ENCODE measurements at regions not wholly inside any gene's neighbourhood (a gene's known extent, or its start where the extent isn't known, plus 50 kb on each side); places are given as distances from the start of the nearest gene placed in this dataset.
"Not testable (repeated sequence)": the region's sequence is repeated elsewhere in the genome, so short reads cannot be mapped to it uniquely, and the experiment has no call there.

DNA sequence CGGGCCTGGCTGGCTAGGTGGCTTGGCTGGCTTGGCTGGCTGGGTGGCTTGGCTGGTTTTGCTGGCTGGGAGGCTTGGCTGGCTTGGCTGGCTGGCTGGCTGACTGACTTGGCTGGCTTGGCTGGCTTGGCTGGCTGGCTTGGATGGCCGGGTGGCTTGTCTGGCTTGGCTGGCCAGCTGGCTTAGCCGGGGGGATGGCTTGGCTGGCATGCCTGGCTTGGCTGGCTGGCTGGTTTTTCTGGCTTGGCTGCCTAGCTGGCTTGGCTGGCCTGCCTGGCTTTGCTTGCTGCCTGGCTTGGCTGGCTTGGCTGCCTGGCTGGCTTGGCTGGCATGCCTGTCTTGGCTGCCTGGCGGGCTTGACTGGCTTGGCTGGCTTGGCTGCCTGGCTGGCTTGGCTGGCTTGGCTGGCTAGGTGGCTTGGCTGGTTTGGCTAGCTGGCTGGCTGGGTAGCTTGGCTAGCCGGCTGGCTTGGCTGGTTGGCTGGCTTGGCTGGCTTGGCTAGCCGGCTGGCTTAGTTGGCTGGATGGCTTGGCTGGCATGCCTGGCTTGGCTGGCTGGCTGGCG lies 2829.6 kb downstream of the RPIA start:
- BruUV-seq (replicated peaks); H3K27ac ChIP-seq (ENCODE audit: low read length); H3K9me3 ChIP-seq (ENCODE audit: low read length); intact Hi-C loops (cut with micrococcal nuclease); DNase-seq; H3F3A ChIP-seq (ENCODE audit: low read length, unreplicated experiment); H3K36me3 ChIP-seq (ENCODE audit: low read depth, low read length); H3K9me2 ChIP-seq (replicated peaks; ENCODE audit: low read length); H3K4me3 ChIP-seq (ENCODE audit: low read length); H3K27me3 ChIP-seq (ENCODE audit: low read length); H3K4me2 ChIP-seq (ENCODE audit: low read length); POLR2A ChIA-PET (ENCODE audit: unreplicated experiment); H3K79me2 ChIP-seq (ENCODE audit: low read length); H4K20me1 ChIP-seq (ENCODE audit: low read length); H2AFZ ChIP-seq (ENCODE audit: low read length); H3K9ac ChIP-seq (ENCODE audit: low read length); ATAC-seq; H3K4me1 ChIP-seq (ENCODE audit: insufficient read depth, low read length); CTCF ChIA-PET: not testable (repeated sequence)

- H3K9me3 ChIP-seq (ENCODE audit: low read length); H3K27me3 ChIP-seq (ENCODE audit: low read length); ATAC-seq; H3K9ac ChIP-seq (ENCODE audit: low read length); H3K27ac ChIP-seq (ENCODE audit: low read length); H3K79me2 ChIP-seq (ENCODE audit: low read length); H3K4me1 ChIP-seq (ENCODE audit: insufficient read depth, low read length); H2AFZ ChIP-seq (ENCODE audit: low read length); H3K4me3 ChIP-seq (ENCODE audit: low read length); H3K4me2 ChIP-seq (ENCODE audit: low read length); intact Hi-C loops (cut with micrococcal nuclease); H4K20me1 ChIP-seq (ENCODE audit: low read length); H3K36me3 ChIP-seq (ENCODE audit: low read depth, low read length); H3F3A ChIP-seq (ENCODE audit: low read length, unreplicated experiment); BruUV-seq (replicated peaks); POLR2A ChIA-PET (ENCODE audit: unreplicated experiment); DNase-seq; H3K9me2 ChIP-seq (replicated peaks; ENCODE audit: low read length); CTCF ChIA-PET: not testable (repeated sequence)
Observed at GRCh38 chr2:91521944-91522343, 2830.5 kb downstream of the RPIA start.

DNA sequence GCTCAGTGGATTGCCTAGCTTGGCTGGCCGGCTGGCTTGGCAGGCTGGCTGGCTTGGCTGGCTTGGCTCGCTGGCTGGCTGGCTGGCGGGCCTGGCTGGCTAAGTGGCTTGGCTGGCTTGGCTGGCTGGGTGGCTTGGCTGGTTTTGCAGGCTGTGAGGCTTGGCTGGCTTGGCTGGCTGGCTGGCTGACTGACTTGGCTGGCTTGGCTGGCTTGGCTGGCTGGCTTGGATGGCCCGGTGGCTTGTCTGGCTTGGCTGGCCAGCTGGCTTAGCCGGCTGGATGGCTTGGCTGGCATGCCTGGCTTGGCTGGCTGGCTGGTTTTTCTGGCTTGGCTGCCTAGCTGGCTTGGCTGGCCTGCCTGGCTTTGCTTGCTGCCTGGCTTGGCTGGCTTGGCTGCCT lies 2831.4 kb downstream of the RPIA start:
- intact Hi-C loops (cut with micrococcal nuclease): not testable (repeated sequence)

GRCh38 chr2:91523751-91524150 lies 2832.3 kb downstream of the RPIA start:
- H3F3A ChIP-seq (ENCODE audit: low read length, unreplicated experiment); H4K20me1 ChIP-seq (ENCODE audit: low read length); H3K4me1 ChIP-seq (ENCODE audit: insufficient read depth, low read length); H3K79me2 ChIP-seq (ENCODE audit: low read length); H3K9me3 ChIP-seq (ENCODE audit: low read length); DNase-seq; BruUV-seq (replicated peaks); CTCF ChIA-PET; POLR2A ChIA-PET (ENCODE audit: unreplicated experiment); H3K4me2 ChIP-seq (ENCODE audit: low read length); intact Hi-C loops (cut with micrococcal nuclease); H3K4me3 ChIP-seq (ENCODE audit: low read length); H3K36me3 ChIP-seq (ENCODE audit: low read depth, low read length); H3K27me3 ChIP-seq (ENCODE audit: low read length); H3K9me2 ChIP-seq (replicated peaks; ENCODE audit: low read length); ATAC-seq; H3K9ac ChIP-seq (ENCODE audit: low read length); H3K27ac ChIP-seq (ENCODE audit: low read length); H2AFZ ChIP-seq (ENCODE audit: low read length): not testable (repeated sequence)

More for the DNA sequence above, 2831.4 kb downstream of the RPIA start:
- H2AFZ ChIP-seq (ENCODE audit: low read length); DNase-seq; H3K4me2 ChIP-seq (ENCODE audit: low read length); H3K9me3 ChIP-seq (ENCODE audit: low read length); H3K4me3 ChIP-seq (ENCODE audit: low read length); POLR2A ChIA-PET (ENCODE audit: unreplicated experiment); ATAC-seq; H3K9ac ChIP-seq (ENCODE audit: low read length); BruUV-seq (replicated peaks); H4K20me1 ChIP-seq (ENCODE audit: low read length); H3K27ac ChIP-seq (ENCODE audit: low read length); CTCF ChIA-PET; H3K4me1 ChIP-seq (ENCODE audit: insufficient read depth, low read length); H3K36me3 ChIP-seq (ENCODE audit: low read depth, low read length); H3K9me2 ChIP-seq (replicated peaks; ENCODE audit: low read length); H3F3A ChIP-seq (ENCODE audit: low read length, unreplicated experiment); H3K79me2 ChIP-seq (ENCODE audit: low read length); H3K27me3 ChIP-seq (ENCODE audit: low read length): not testable (repeated sequence)

- H2AFZ ChIP-seq (ENCODE audit: low read length); H3K4me2 ChIP-seq (ENCODE audit: low read length); DNase-seq; H3K4me1 ChIP-seq (ENCODE audit: insufficient read depth, low read length); CTCF ChIA-PET; H4K20me1 ChIP-seq (ENCODE audit: low read length); H3F3A ChIP-seq (ENCODE audit: low read length, unreplicated experiment); H3K9me2 ChIP-seq (replicated peaks; ENCODE audit: low read length); H3K27ac ChIP-seq (ENCODE audit: low read length); POLR2A ChIA-PET (ENCODE audit: unreplicated experiment); ATAC-seq; H3K27me3 ChIP-seq (ENCODE audit: low read length); intact Hi-C loops (cut with micrococcal nuclease); H3K9me3 ChIP-seq (ENCODE audit: low read length); H3K4me3 ChIP-seq (ENCODE audit: low read length); H3K9ac ChIP-seq (ENCODE audit: low read length); H3K79me2 ChIP-seq (ENCODE audit: low read length); H3K36me3 ChIP-seq (ENCODE audit: low read depth, low read length); BruUV-seq (replicated peaks): not testable (repeated sequence)
Observed at GRCh38 chr2:91525587-91525986, 2834.1 kb downstream of the RPIA start.

- ATAC-seq; H3K79me2 ChIP-seq (ENCODE audit: low read length); H3K4me3 ChIP-seq (ENCODE audit: low read length); POLR2A ChIA-PET (ENCODE audit: unreplicated experiment); H3K4me2 ChIP-seq (ENCODE audit: low read length); H2AFZ ChIP-seq (ENCODE audit: low read length); H3K4me1 ChIP-seq (ENCODE audit: insufficient read depth, low read length); H3K9me3 ChIP-seq (ENCODE audit: low read length); H3K27ac ChIP-seq (ENCODE audit: low read length); H3K9ac ChIP-seq (ENCODE audit: low read length); H3K27me3 ChIP-seq (ENCODE audit: low read length); intact Hi-C loops (cut with micrococcal nuclease); CTCF ChIA-PET; H3K36me3 ChIP-seq (ENCODE audit: low read depth, low read length); H4K20me1 ChIP-seq (ENCODE audit: low read length); BruUV-seq (replicated peaks); DNase-seq; H3K9me2 ChIP-seq (replicated peaks; ENCODE audit: low read length); H3F3A ChIP-seq (ENCODE audit: low read length, unreplicated experiment): not testable (repeated sequence)
Observed at GRCh38 chr2:91526083-91526482, 2834.6 kb downstream of the RPIA start.

DNA sequence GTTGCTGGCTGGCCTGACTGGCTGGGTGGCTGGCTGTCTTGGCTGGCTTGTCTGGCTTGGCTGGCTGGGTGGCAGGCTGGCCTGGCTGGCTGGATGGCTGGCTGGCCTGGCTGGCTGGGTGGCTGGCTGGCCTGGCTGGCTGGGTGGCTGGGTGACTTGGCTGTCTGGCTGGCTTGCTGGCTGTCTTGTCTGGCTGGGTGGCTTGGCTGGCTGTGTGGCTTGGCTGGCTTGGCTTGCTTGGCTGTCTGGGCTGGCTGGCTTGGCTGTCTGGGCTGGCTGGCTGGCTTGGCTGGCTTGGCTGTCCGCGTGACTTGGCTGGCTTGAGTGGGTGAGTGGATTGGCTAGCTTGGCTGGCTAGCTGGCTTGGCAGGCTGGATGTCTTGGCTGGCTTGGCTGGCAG lies 2835.6 kb downstream of the RPIA start:
- H3K27ac ChIP-seq (ENCODE audit: low read length); BruUV-seq (replicated peaks); H3K27me3 ChIP-seq (ENCODE audit: low read length); H3K9me3 ChIP-seq (ENCODE audit: low read length); DNase-seq; H3K4me2 ChIP-seq (ENCODE audit: low read length); H3K9me2 ChIP-seq (replicated peaks; ENCODE audit: low read length); H3K4me1 ChIP-seq (ENCODE audit: insufficient read depth, low read length); CTCF ChIA-PET; H4K20me1 ChIP-seq (ENCODE audit: low read length); H3K4me3 ChIP-seq (ENCODE audit: low read length); intact Hi-C loops (cut with micrococcal nuclease); ATAC-seq; H3K9ac ChIP-seq (ENCODE audit: low read length); H3K79me2 ChIP-seq (ENCODE audit: low read length); H3F3A ChIP-seq (ENCODE audit: low read length, unreplicated experiment); H3K36me3 ChIP-seq (ENCODE audit: low read depth, low read length); POLR2A ChIA-PET (ENCODE audit: unreplicated experiment); H2AFZ ChIP-seq (ENCODE audit: low read length): not testable (repeated sequence)
